HL-60/S4 treated with retinoic acid at 250 ng/mL for 4 days and 3 days (cell line): ENCODE measurements at regions not wholly inside any gene's neighbourhood (a gene's known extent, or its start where the extent isn't known, plus 50 kb on each side); places are given as distances from the start of the nearest gene placed in this dataset.
"Not testable (repeated sequence)": the region's sequence is repeated elsewhere in the genome, so short reads cannot be mapped to it uniquely, and the experiment has no call there.

Experiments
- in situ Hi-C: fragments of 300-500 bp; cut with MboI; formaldehyde crosslinking; loops from 2 replicates; pipeline ENCODE4 v1.7.0; 2022; ENCODE audit warnings: low sequenced_read_pairs

GRCh38 chr18:77329651-77330050 lies 80.0 kb downstream of the GALR1 start:
- in situ Hi-C loops, result no loop called here

GRCh38 chr18:77334876-77335275 lies 85.2 kb downstream of the GALR1 start:
- in situ Hi-C loops, result no loop called here

- in situ Hi-C loops, result no loop called here
These were observed 88.0 kb downstream of the GALR1 start for GRCh38 chr18:77337604-77338003.

- in situ Hi-C loops, result no loop called here
These were observed 89.4 kb downstream of the GALR1 start for GRCh38 chr18:77339093-77339492.

GRCh38 chr18:77339623-77340022 lies 90.0 kb downstream of the GALR1 start:
- in situ Hi-C loops, result no loop called here

- in situ Hi-C loops, result no loop called here
These were observed 91.2 kb downstream of the GALR1 start for GRCh38 chr18:77340815-77341214.

GRCh38 chr18:77341527-77342325 lies 92.1 kb downstream of the GALR1 start:
- in situ Hi-C loops, result no loop called here

- in situ Hi-C loops, result no loop called here
These were observed 93.1 kb downstream of the GALR1 start for GRCh38 chr18:77342736-77343135.

GRCh38 chr18:77343846-77344510 lies 94.3 kb downstream of the GALR1 start:
- in situ Hi-C loops, result no loop called here

- in situ Hi-C loops, result no loop called here
These were observed 95.3 kb downstream of the GALR1 start for GRCh38 chr18:77344786-77345500.

- in situ Hi-C loops, result no loop called here
These were observed 96.7 kb downstream of the GALR1 start for GRCh38 chr18:77346208-77346810.

GRCh38 chr18:77353349-77353748 lies 103.7 kb downstream of the GALR1 start:
- in situ Hi-C loops, result not testable (repeated sequence)

- in situ Hi-C loops, result no loop called here
These were observed 110.1 kb downstream of the GALR1 start for GRCh38 chr18:77359561-77360314.

GRCh38 chr18:77360315-77361190 lies 110.9 kb downstream of the GALR1 start:
- in situ Hi-C loops, result no loop called here

GRCh38 chr18:77361382-77361781 lies 111.7 kb downstream of the GALR1 start:
- in situ Hi-C loops, result no loop called here

GRCh38 chr18:77365667-77366066 lies 116.0 kb downstream of the GALR1 start:
- in situ Hi-C loops, result no loop called here

- in situ Hi-C loops, result no loop called here
These were observed 116.5 kb downstream of the GALR1 start for GRCh38 chr18:77366067-77366719.

- in situ Hi-C loops, result no loop called here
These were observed 117.3 kb downstream of the GALR1 start for GRCh38 chr18:77366720-77367641.
